Tibial nerve (tissue), 4 donors: ENCODE measurements at regions not wholly inside any gene's neighbourhood (a gene's known extent, or its start where the extent isn't known, plus 50 kb on each side); places are given as distances from the start of the nearest gene placed in this dataset.

Experiments
- DNase-seq, 2 donors: peaks; one replicate each; pipeline ENCODE4 v3.0.0-alpha.2; 2019; ENCODE audit warnings: low spot score in 2 of 2
- H3K27ac ChIP-seq, 4 donors: fragments of 200-600 bp; sonication (generic) in 3 of 4; one replicate each; pipeline ENCODE4 v1.5.1; 2017 to 2019; ENCODE audit warnings: mild to moderate bottlenecking in 1 of 4
- H3K27me3 ChIP-seq, 2 donors: fragments of 200-600 bp; sonication (generic) in 1 of 2; one replicate each; pipeline versions ENCODE4 v1.5.1 to v1.6.0; 2017 to 2019
- H3K36me3 ChIP-seq, 3 donors: fragments of 200-600 bp; sonication (generic); one replicate each; pipeline ENCODE4 v1.5.1; 2018 to 2019
- H3K4me1 ChIP-seq, 4 donors: fragments of 200-600 bp; sonication (generic) in 3 of 4; one replicate each; pipeline ENCODE4 v1.5.1; 2017 to 2019
- H3K4me3 ChIP-seq, 4 donors: fragments of 200-600 bp; sonication (generic) in 3 of 4; one replicate each; pipeline ENCODE4 v1.5.1; 2017 to 2019; ENCODE audit warnings: mild to moderate bottlenecking in 1 of 4, moderate library complexity in 1 of 4
- H3K9me3 ChIP-seq, 4 donors: fragments of 200-600 bp; sonication (generic) in 3 of 4; one replicate each; pipeline ENCODE4 v1.5.1; 2017 to 2019
- EP300 ChIP-seq, 2 donors: sonication (generic); formaldehyde crosslinking; IDR thresholded peaks; one replicate each; pipeline ENCODE4 v1.6.1; 2017; ENCODE audit warnings: antibody characterized with exemption in 2 of 2, mild to moderate bottlenecking in 1 of 2
- POLR2A ChIP-seq, 2 donors: fragments of 450-650 bp; IDR thresholded peaks; one replicate each; pipeline ENCODE4 v1.6.1; 2017; ENCODE audit warnings: antibody characterized with exemption in 2 of 2, mild to moderate bottlenecking in 2 of 2, moderate library complexity in 2 of 2
- WGBS, 2 donors: methylation state at CpG; one replicate each; pipeline ENCODE4 v1.1.5; 2018; 5-methylcytosine and 5-hydroxymethylcytosine counted together
- TF ChIP-seq, protein P1 (sequence below), 5 experiments: fragments of 200-600 bp in 3 of 5; fragments of 450-650 bp in 2 of 5; sonication (generic) in 3 of 5; IDR thresholded peaks; one replicate each; pipeline ENCODE4 v1.5.1; 2016 to 2019; ENCODE audit warnings: antibody characterized with exemption in 5 of 5, mild to moderate bottlenecking in 3 of 5, moderate library complexity in 2 of 5

DNA sequence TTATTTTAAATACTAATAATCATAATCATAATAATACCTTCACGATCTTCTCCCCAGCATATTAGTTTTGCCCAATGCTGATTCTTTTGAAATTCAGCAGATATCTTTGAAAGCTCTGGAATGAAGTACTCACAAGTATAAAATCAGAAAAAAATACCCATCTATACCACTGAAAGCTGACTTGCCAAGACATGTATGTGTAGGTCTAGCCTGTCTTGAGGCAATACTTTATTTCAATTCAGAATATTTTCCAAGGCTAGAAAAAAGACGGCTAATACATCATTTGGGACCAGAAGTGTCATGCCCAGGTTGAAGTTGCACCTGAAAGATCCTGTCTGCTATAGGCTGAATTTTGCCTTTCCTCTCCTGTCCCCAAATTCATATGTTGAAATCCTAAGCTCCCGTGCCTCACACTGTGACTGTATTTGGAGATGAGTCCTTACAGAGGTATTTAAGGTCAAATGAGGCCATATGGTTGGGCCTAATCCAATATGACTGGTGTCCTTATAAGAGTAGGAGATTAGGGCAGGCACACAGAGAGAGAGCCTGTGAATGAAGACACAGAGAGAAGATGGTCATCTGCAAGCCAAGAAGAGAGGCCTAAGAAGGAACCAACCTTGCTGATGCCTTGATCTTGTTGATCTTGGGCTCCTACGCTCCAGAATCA is 255.9 kb upstream of the CMC1 start:
- no peak for TF ChIP-seq EP300 (IDR thresholded peaks at IDR 0.05)
- TF ChIP-seq, protein P1, sequence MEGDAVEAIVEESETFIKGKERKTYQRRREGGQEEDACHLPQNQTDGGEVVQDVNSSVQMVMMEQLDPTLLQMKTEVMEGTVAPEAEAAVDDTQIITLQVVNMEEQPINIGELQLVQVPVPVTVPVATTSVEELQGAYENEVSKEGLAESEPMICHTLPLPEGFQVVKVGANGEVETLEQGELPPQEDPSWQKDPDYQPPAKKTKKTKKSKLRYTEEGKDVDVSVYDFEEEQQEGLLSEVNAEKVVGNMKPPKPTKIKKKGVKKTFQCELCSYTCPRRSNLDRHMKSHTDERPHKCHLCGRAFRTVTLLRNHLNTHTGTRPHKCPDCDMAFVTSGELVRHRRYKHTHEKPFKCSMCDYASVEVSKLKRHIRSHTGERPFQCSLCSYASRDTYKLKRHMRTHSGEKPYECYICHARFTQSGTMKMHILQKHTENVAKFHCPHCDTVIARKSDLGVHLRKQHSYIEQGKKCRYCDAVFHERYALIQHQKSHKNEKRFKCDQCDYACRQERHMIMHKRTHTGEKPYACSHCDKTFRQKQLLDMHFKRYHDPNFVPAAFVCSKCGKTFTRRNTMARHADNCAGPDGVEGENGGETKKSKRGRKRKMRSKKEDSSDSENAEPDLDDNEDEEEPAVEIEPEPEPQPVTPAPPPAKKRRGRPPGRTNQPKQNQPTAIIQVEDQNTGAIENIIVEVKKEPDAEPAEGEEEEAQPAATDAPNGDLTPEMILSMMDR (IDR thresholded peaks at IDR 0.05): no peak
- no peak for TF ChIP-seq POLR2A (IDR thresholded peaks at IDR 0.05)
- H3K27ac ChIP-seq: no peak overlapping the region
- WGBS, 2 donors: 80 to 91% methylated on average over 4 of the region's 4 CpGs
- no peaks in the 10 kb centered on the region for H3K4me1 ChIP-seq
- no peaks in the 10 kb centered on the region for H3K36me3 ChIP-seq
- no peaks in the 10 kb centered on the region for H3K9me3 ChIP-seq
- no peak overlapping the region for H3K4me3 ChIP-seq
- no peaks in the 10 kb centered on the region for H3K27me3 ChIP-seq
- DNase-seq: no peak

DNA sequence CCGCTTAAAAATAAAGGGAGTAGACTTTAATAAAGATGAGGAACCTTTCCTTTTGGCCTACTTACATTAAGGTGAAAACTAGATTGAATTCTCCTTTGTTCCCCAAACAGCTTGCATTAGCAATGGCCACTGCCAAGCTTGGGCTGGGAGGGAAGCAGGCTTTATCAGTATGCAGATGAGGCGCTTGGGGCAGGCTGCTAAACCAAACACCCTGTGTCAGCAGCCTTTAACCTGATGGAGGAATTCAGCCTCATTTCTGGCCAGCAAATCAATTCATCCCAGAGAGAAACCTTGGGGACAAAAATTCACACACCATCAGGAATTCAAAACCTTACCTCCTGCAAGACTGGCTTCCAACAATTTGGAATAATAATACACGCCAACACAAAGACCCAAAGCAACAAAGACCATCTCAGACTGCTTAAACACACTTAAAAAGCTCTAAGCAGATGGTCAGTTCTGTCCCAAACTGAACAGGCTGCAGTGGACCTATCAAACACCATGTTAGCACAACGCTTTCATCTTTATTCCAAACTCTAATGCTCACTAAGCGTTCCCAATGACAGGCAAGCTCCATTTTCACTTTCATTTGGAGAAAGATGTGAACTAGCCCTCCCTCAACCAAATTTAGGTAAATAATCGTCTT is 255.1 kb upstream of the CMC1 start:
- Histone ChIP-seq H3K4me3 (no peak overlapping the region), H3K27ac (no peak overlapping the region), H3K27me3 (no peaks in the 10 kb centered on the region), H3K9me3 (no peaks in the 10 kb centered on the region), H3K36me3 (no peaks in the 10 kb centered on the region), H3K4me1 (no peaks in the 10 kb centered on the region)
- TF ChIP-seq POLR2A (IDR thresholded peaks at IDR 0.05): no peak
- TF ChIP-seq EP300 (IDR thresholded peaks at IDR 0.05): no peak
- WGBS, 2 donors: 81 to 83% methylated on average over 6 of the region's 6 CpGs
- DNase-seq: no peak

DNA sequence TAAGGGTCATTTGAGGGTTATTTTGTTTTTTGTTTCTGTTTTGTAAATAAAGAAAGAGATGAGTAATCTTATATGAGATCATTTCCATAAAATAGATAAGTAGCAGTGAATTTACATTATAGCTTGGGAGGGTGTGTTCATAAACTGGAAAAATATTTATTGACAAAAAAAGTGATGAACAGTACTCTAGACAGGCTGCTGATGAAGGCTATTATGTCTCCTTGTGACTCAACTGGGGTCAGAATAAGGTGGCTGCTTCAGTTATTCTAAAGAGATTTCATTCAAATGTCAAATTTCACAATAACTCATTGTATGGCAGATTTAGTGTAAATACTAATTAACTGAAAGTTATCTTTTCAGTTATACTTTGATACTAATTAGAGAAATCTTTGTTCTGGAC is 251.1 kb upstream of the CMC1 start:
- no peaks in the 10 kb centered on the region for H3K9me3 ChIP-seq
- no peak overlapping the region for H3K27ac ChIP-seq
- H3K4me3 ChIP-seq: no peak overlapping the region
- H3K27me3 ChIP-seq: no peaks in the 10 kb centered on the region
- no peaks in the 10 kb centered on the region for H3K4me1 ChIP-seq
- DNase-seq: no peak
- H3K36me3 ChIP-seq: no peaks in the 10 kb centered on the region
- no peak for TF ChIP-seq POLR2A (IDR thresholded peaks at IDR 0.05)
- TF ChIP-seq, protein P1 (IDR thresholded peaks at IDR 0.05): no peak
- TF ChIP-seq EP300 (IDR thresholded peaks at IDR 0.05): no peak

DNA sequence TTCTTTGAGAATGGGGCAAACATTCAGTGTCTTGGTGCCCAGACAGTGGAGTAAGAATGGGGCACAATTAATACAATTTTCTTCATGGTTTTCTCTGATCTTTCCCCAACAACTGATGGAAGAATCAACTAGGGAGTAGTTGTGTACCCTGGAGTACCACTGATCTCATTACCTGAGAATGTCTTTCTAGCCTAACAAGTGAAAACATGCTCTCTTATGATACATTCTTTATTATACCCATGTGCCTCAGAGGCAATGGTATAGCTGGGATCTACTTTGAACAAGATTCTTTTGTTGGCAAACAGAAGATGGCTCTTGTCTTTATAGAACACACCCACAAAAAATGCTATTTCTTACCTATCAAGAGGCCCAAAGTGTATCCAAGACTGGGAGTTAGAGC is 250.6 kb upstream of the CMC1 start:
- no peak for DNase-seq
- TF ChIP-seq, protein P1 (IDR thresholded peaks at IDR 0.05): no peak
- TF ChIP-seq POLR2A (IDR thresholded peaks at IDR 0.05) (no peak), EP300 (IDR thresholded peaks at IDR 0.05) (no peak)
- Histone ChIP-seq H3K27me3 (no peaks in the 10 kb centered on the region), H3K4me1 (no peaks in the 10 kb centered on the region), H3K36me3 (no peaks in the 10 kb centered on the region), H3K9me3 (no peaks in the 10 kb centered on the region), H3K4me3 (no peak overlapping the region), H3K27ac (no peak overlapping the region)

DNA sequence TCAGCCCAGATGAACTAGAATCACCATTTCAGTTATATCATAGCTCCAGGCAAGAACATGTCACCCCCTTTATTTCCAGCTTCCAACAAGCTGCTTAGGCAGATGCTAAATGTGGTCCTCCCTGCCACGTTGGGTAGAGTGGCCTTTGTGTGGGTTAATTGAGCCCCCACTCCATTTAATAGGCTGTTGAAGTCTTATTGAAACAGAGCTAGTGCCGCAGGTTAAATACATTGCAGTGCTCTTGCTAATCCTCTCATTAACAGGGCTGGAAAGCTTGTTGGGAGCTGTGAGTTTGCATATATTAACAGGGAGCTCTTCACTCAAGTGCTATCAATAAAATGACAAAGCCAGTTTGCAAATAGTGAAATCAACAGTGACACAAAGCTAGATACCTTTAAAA is 248.4 kb upstream of the CMC1 start:
- 24 to 54% methylated on average over 2 of the region's 2 CpGs for WGBS, 2 donors
- TF ChIP-seq EP300 (IDR thresholded peaks at IDR 0.05) (no peak), POLR2A (IDR thresholded peaks at IDR 0.05) (no peak)
- TF ChIP-seq, protein P1 (IDR thresholded peaks at IDR 0.05): no peak
- Histone ChIP-seq H3K27ac (no peak overlapping the region), H3K4me1 (no peaks in the 10 kb centered on the region), H3K4me3 (no peak overlapping the region), H3K36me3 (no peaks in the 10 kb centered on the region), H3K27me3 (no peaks in the 10 kb centered on the region), H3K9me3 (no peaks in the 10 kb centered on the region)
- DNase-seq: no peak
